ENCODE measurements at regions not wholly inside any gene's neighbourhood (a gene's known extent, or its start where the extent isn't known, plus 50 kb on each side); places are given as distances from the start of the nearest gene placed in this dataset.

DNA sequence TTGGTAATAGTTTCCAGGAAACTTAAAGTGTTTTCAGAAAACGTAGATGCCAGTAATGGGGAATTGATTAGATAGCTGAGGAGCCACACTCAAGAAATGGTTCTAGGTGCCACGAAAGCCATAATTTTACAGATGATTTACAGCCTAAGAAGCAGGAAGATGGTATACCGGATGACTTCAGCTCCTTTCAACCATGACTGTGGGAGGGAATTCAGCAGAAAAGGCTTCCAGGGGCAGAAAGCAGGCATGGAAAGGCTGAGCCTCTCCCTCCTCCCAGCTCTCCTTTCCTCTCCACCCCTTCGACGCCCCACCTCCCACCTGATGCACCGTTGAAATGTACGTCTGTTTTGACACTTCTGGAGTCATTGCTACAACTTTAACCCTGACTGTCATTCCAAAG, 68.6 kb upstream of the SMIM21 start:
- no peaks in the 10 kb centered on the region for H3K4me1 Mint-ChIP-seq
- CTCF ChIA-PET: no interaction called here
- no peak overlapping the region for H3K27ac Mint-ChIP-seq

DNA sequence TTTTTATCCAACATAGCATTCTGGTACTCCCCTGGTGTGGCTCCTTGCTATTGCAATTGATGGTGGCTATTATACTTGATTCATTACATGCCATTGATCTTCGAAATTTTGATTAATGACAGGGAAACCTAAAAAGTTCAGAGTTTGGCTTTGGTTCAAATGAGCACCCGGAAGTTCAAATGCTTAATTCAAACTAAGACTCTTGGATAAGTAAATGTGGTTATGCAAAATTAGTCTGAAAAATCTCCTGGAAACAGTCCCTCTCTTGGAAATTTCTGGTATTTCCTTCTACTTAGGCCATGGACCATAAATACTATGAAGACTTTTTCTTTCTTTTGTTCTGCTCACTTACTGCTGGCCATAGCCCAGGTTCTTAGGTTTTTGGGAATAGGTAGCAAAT, 65.3 kb upstream of the SMIM21 start:
- Mint-ChIP-seq H3K4me3 (no peak overlapping the region), H3K4me1 (no peaks in the 10 kb centered on the region), H3K9me3 (no peaks in the 10 kb centered on the region), H3K27me3 (peaks cover 4% of the 10 kb centered on the region), H3K36me3 (no peaks in the 10 kb centered on the region), H3K27ac (no peak overlapping the region)
- no peak for DNase-seq
- CTCF ChIA-PET: no interaction called here

More for the DNA sequence above, 68.6 kb upstream of the SMIM21 start:
- DNase-seq: no peak
- H3K27me3 Mint-ChIP-seq: peaks cover 5% of the 10 kb centered on the region
- H3K9me3 Mint-ChIP-seq: no peaks in the 10 kb centered on the region
- no peak overlapping the region for H3K4me3 Mint-ChIP-seq
- no peaks in the 10 kb centered on the region for H3K36me3 Mint-ChIP-seq

DNA sequence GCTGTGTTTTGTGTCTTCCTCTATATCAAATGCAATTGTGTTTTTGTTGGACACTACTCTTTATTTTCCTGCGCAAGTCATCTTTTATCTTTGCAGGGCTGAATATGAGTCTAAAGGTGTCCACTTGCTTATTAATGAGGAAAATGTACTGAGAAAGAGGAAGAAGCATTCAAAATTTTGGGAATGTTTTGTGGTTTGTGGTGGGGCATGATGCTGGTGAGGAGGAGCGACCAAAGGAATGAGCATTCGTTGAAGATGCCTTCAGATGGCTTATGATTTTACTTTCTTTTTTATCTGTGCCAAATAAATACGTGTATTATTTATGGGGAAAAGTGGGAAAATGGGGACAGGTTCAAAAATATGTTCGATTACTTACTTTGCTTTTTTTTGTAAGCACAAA, 63.9 kb upstream of the SMIM21 start:
- no peaks in the 10 kb centered on the region for H3K9me3 Mint-ChIP-seq
- H3K27ac Mint-ChIP-seq: no peak overlapping the region
- no peaks in the 10 kb centered on the region for H3K4me1 Mint-ChIP-seq
- no peak overlapping the region for H3K4me3 Mint-ChIP-seq
- H3K36me3 Mint-ChIP-seq: no peaks in the 10 kb centered on the region
- CTCF ChIA-PET: no interaction called here
- DNase-seq: no peak
- peaks cover 4% of the 10 kb centered on the region for H3K27me3 Mint-ChIP-seq

DNA sequence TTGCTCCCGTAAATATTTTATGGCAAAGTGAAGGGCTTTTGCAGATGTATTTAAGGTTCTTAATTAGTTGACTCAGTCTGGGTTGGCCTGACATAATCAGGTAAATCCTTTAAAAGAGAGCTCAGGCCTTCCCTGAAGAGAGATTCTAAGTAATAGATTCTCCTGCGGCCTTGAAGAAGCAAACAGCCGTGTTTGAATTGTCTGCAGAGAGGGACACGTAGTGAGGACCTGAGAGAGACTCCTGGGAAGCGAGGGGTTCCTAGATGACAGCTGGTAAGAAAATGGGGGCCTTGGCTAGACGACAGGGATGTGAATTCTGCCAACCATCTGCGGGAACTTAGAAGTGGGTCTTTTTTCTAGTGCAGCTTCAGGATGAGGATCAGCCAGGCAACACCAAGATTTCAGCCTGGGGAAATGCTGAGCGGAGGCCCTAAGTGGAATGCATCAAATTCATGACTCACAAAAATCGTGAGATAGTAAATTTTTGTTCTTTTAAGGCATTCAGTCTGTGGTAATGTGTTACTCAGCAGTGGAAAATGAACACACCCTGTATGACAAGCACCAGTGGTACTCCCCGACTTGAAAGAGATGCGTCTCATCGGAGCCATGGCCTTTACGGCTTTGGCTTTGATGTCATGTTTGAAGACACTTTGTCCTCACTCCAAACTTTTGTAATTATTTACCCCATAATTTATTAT, 62.1 kb upstream of the SMIM21 start:
- Mint-ChIP-seq H3K9me3 (no peaks in the 10 kb centered on the region), H3K36me3 (no peaks in the 10 kb centered on the region), H3K27me3 (peaks cover 15% of the 10 kb centered on the region), H3K27ac (no peak overlapping the region), H3K4me3 (no peak overlapping the region), H3K4me1 (no peaks in the 10 kb centered on the region)
- no peak for DNase-seq
- CTCF ChIA-PET: no interaction called here

DNA sequence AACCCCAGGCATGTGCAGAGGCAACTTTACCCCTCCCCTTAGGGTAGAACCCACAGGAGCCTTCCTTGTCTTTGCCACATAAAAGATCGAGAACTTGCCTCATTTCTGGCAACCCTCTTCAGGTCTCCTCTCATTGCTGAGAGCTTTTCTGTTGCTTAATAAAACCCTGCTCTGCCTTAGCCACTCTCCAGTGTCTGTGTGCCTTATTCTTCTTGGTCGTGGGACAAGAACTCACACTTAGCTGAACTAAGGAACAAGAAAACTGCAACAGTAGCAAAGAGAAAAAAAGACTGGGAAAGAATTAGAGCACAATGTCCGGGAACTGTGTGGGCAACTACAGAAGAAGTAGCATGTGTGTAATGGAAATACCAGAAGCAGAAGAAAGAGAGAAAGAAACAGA, 56.2 kb upstream of the SMIM21 start:
- Mint-ChIP-seq H3K4me3 (no peak overlapping the region), H3K27ac (no peak overlapping the region), H3K36me3 (no peaks in the 10 kb centered on the region), H3K9me3 (peaks cover 10% of the 10 kb centered on the region), H3K4me1 (no peaks in the 10 kb centered on the region), H3K27me3 (peaks cover 26% of the 10 kb centered on the region)
- DNase-seq: no peak
- CTCF ChIA-PET: no interaction called here

DNA sequence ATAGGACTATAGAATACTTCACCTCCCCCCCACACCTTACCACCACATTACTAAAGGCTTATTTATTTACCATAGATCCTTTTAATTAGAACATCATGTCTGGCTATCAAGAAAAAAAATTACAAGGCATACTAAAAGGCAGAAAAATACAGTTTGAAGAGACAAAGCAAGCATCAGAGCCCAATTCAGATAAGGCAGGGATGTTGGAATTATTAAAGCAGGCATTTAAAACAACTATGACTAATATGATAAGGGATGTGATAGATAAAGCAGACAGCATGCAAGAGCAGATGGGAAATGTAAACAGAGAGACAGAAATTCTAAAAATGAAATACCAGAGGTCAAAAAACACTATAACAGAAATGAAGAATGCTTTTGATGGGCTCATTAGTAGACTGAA, 55.4 kb upstream of the SMIM21 start:
- no peak for DNase-seq
- CTCF ChIA-PET: no interaction called here

DNA sequence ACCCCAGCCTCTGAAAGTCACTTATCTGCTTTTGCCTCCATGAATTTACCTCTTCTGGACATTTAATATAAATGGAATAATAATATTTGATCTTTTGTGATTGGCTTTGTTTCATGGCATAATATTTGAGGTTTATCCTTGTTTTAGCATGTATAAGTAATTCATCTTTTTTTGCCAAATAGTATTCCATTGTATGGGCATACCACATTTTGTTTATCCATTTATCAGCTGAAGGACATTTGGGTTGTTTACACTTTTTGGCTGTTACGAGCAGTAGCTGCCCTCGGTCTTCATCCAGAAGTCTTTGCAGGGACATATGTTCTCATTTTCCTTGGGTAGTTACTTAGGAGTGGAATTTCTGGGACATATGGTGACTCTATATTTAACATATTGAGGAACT, 53.0 kb upstream of the SMIM21 start:
- no peak for DNase-seq
- CTCF ChIA-PET: interaction anchor here (1.0 to 2.1 kb wide), 2 partner anchors 14 to 827 kb away, joined by 3 to 9 read pairs; no protein-coding TSS in a partner anchor
- Mint-ChIP-seq H3K9me3 (peaks cover 10% of the 10 kb centered on the region), H3K27ac (no peak overlapping the region), H3K36me3 (no peaks in the 10 kb centered on the region), H3K4me3 (no peak overlapping the region), H3K4me1 (no peaks in the 10 kb centered on the region), H3K27me3 (peaks cover 24% of the 10 kb centered on the region)

More for the DNA sequence above, 55.4 kb upstream of the SMIM21 start:
- no peak overlapping the region for H3K27ac Mint-ChIP-seq
- peaks cover 27% of the 10 kb centered on the region for H3K27me3 Mint-ChIP-seq
- H3K4me3 Mint-ChIP-seq: no peak overlapping the region
- H3K9me3 Mint-ChIP-seq: peaks cover 10% of the 10 kb centered on the region
- H3K4me1 Mint-ChIP-seq: no peaks in the 10 kb centered on the region
- H3K36me3 Mint-ChIP-seq: no peaks in the 10 kb centered on the region

DNA sequence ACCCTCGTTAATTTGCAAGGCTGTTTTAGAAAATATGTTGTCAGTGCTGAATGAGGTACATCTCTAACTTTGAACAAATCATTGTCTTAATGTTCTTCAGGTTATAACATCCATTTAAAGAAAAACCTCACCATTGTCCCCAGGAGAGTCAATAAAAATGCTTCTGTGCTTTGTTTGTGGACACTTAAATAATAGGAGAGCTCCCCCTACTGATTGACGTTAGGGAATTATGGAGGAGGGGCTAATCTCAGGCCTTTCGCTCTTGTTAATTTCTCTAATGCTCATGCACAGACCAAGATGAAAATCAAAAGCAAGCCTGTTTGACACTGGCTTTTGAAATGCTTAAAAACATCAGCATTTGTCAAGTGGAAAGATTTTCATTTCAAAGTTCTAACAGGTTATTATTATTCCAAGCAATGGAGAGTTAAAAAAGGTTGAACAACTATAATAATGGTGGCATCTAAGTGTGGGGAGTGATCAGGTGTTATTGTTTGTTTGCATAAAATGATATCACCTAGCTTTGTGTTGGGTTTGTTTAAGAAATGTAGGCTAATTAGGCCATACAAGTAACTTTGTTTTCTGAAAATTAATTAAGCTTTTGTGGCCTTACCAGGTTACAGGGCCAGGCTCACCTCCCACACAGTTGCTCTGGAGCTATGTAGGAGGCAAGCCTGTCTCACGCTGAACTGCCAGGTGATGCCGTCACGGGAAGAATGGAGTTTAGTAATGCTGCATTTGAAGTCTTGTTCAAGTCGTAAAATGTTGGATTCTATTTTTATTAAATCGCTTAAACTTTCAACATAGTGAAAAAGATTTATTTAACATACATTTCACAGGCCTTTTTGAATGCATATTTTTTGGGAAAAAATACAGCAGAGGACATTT, 51.7 kb upstream of the SMIM21 start:
- Mint-ChIP-seq H3K4me1 (no peaks in the 10 kb centered on the region), H3K36me3 (no peaks in the 10 kb centered on the region), H3K27ac (no peak overlapping the region), H3K9me3 (peaks cover 10% of the 10 kb centered on the region), H3K27me3 (peaks cover 14% of the 10 kb centered on the region), H3K4me3 (no peak overlapping the region)
- CTCF ChIA-PET: interaction anchor here (0.6 to 2.1 kb wide), 8 partner anchors 13 to 855 kb away, joined by 3 to 9 read pairs (median 4); no protein-coding TSS in a partner anchor
- DNase-seq: no peak

DNA sequence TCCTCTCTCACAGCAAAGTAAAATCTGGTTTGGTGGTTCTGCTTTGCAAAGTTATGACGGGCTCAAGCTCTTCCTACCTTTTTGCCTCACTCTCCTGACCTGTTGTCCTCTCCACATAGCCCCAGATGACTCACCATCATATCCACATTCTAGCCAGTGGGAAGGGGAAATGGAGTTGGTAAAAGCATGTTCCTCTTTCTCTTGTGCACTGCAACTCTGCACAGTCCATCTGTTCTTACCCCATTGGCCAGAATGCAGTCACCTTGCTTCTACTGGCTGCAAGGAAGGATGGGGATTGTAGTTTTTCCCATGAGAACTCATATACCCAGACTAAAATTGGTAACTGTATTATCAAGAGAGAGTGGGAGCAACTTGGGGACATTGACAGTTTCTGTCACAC, 50.4 kb upstream of the SMIM21 start:
- no peak for DNase-seq
- Mint-ChIP-seq H3K27ac (no peak overlapping the region), H3K9me3 (peaks cover 1% of the 10 kb centered on the region), H3K4me1 (no peaks in the 10 kb centered on the region), H3K27me3 (peaks cover 3% of the 10 kb centered on the region), H3K36me3 (no peaks in the 10 kb centered on the region), H3K4me3 (no peak overlapping the region)
- CTCF ChIA-PET: interaction anchor here (1.0 kb wide), 1 partner anchor 434 kb away, joined by 4 read pairs; no protein-coding TSS in a partner anchor

All from activated naive CD4-positive, alpha-beta T cell treated with anti-CD3 and anti-CD28 coated beads, Interleukin-2, amount 10 ng/mL, durations not matched to agents 7 days and 5 days (primary cell).